GM18517 (cell line): ENCODE measurements at regions not wholly inside any gene's neighbourhood (a gene's known extent, or its start where the extent isn't known, plus 50 kb on each side); places are given as distances from the start of the nearest gene placed in this dataset.

Experiments
- ATAC-seq: cut with Tn5 transposase; IDR thresholded peaks from one replicate; pipeline ENCODE4 v1.9.1; 2021; ENCODE audit warnings: mild to moderate bottlenecking, moderate library complexity; ENCODE audit not compliant: unreplicated experiment

- no peak for ATAC-seq
Measured at GRCh38 chrX:112163906-112164305, 81.3 kb upstream of the TRPC5 start.

GRCh38 chrX:112148397-112148796 lies 65.8 kb upstream of the TRPC5 start:
- ATAC-seq = no peak

- ATAC-seq = no peak
Measured at GRCh38 chrX:112147206-112147605, 64.6 kb upstream of the TRPC5 start.

GRCh38 chrX:112137276-112137675 lies 54.7 kb upstream of the TRPC5 start:
- no peak for ATAC-seq
